ENCODE measurements at regions not wholly inside any gene's neighbourhood (a gene's known extent, or its start where the extent isn't known, plus 50 kb on each side); places are given as distances from the start of the nearest gene placed in this dataset.
"Not testable (repeated sequence)": the region's sequence is repeated elsewhere in the genome, so short reads cannot be mapped to it uniquely, and the experiment has no call there.

DNA sequence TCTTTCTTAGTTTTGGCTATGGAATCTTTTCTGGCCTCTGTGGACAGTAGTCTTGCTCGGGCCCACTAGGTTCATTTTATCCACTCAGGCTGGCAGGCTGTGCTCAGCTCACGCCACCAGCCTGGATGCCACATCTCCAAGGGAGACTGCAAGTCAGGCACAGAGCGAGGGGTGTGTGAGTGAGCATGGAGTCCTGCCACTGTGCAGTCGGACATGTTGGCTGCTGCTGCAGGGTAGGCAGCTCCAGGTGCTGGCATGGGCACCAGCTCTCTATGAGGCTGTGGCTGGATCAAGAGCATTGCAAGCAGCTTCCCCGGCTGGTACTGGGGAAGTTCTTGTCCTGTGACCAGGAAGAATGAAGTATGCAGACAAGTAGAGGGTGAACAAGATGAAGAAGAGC, 158.9 kb downstream of the PCTP start:
- DNase-seq: no peak

DNA sequence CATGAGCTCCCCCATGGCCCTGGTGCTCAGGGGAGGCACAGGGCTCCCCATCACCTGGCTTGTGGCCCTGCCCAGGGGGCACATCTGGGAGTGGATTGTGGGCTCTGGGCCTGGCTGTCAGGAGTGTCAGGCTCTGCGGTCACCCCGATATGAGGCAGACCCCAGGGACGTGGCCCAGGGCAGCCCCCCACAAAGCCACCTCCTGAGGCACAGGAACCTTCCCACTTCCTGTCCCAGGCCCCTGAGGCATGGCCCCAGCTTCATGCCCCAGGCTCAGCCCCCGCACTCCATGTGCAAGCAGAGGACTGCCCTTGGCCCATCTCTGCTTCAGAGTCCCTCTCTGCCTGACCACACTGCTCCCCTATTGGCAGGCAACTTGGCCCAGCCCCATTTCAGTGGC, 160.3 kb downstream of the PCTP start:
- no peak for DNase-seq

DNA sequence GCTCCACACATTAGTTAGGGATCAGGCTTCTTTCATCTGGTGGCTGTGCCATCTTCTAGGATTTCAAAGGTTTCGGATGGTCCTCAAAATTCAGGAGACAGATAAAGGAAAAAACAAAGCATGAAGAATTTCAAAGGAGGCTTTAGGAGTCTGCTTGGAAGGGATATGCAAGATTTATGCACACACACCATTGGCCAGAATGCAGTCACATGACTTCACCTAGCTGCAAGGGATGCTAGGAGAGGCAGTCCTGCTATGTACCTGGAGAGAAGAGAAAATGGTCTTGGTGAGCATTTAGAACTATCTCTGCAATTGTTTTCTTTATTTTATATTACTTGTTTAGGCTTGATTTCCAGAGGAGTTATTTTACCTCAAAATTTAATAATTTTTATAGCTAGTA, 174.6 kb downstream of the PCTP start:
- no peak for DNase-seq

- DNase-seq: no peak
These were observed 175.6 kb downstream of the PCTP start for GRCh38 chr17:55926276-55926990.

DNA sequence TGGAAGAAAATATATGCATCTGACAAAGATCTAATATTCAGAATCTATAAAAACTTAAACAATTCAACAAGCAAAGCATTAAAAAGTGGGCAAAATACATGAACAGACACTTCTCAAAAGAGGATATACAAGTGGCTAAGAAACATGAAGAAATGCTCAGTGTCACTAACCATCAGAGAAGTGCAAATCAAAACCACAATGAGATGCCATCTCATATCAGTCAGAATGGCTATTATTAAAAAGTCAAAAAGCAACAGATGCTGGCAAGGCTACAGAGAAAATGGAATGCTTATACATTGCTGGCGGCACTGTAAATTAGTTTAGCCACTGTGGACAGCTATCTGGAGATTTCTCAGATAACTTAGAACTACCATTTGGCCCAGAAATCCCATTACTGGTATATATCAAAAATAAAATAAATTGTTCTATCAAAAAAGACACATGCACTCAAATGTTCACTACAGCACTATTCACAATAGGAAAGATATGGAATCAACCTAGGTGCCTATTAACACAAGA, 179.5 kb downstream of the PCTP start:
- DNase-seq: no peak

GRCh38 chr17:55931446-55931845, 180.6 kb downstream of the PCTP start:
- DNase-seq: no peak

GRCh38 chr17:55932973-55933372, 182.1 kb downstream of the PCTP start:
- no peak for DNase-seq

- not testable (repeated sequence) for DNase-seq
These were observed 188.4 kb downstream of the PCTP start for GRCh38 chr17:55939181-55939810.

DNA sequence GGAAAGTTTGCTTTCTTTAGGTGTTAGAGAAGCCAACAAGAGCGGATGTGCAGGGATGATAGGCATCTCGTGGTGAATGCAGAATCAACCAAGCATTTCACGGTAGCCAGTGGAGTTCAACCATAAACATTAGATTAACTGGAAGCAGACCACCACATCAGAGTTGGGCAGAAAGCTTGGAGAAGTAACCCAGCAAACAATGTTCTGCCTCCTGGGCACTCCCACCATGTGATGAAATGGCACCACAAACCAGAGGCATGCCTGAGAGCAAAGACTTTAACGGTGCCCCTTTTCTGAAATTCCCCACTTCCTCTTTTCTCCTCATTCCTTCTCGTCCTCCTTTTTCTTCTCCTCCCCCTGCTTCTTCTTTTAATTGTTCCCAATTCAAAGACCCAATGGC, 193.5 kb upstream of the ANKFN1 start:
- no peak for DNase-seq

GRCh38 chr17:55961386-55961785, 191.9 kb upstream of the ANKFN1 start:
- no peak for DNase-seq

DNA sequence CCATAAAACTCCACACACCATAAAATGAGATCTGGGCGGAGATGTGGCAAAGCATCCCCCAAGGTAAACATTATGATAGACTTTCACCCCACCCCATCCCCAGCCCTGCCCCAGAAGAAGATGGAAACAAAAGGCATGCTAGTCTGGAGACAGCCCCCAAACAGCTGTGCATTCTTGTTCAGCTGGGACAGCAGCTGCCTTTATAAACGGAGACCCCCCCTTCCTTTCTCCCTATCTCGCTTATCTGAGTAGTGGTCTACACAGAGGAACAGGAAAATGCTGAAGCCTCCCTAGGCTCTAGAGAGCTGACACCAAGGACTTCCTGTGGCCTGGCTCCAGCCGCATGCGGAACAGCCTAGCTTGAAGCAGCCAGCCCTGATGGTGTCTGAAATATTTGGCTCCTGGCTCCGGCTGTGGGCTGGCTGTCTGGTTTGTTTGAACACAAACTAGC, 190.3 kb upstream of the ANKFN1 start:
- no peak for DNase-seq

- no peak for DNase-seq
These were observed 189.1 kb upstream of the ANKFN1 start for GRCh38 chr17:55964191-55964590.

DNA sequence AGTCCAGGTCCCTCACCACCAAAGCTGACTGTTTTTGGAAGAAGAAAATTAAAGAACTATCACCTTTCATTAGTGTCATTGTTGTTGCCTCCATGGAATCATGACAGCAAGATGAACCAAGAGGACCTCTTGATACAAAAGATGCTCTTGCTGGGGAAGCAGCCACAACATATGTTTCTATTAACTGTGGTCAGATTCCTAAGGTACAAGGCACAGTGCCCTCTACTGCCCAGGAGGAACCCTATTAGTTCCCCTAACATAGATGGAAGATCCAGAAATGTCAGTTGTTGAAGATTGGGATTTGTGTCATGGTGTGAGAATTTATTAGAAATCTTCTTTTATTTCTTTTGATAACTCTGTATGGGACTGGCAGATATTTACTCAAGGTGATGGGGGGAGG, 188.2 kb upstream of the ANKFN1 start:
- no peak for DNase-seq

- no peak for DNase-seq
These were observed 183.5 kb upstream of the ANKFN1 start for GRCh38 chr17:55969562-55970324.

GRCh38 chr17:55978578-55978977, 174.7 kb upstream of the ANKFN1 start:
- DNase-seq: no peak

DNA sequence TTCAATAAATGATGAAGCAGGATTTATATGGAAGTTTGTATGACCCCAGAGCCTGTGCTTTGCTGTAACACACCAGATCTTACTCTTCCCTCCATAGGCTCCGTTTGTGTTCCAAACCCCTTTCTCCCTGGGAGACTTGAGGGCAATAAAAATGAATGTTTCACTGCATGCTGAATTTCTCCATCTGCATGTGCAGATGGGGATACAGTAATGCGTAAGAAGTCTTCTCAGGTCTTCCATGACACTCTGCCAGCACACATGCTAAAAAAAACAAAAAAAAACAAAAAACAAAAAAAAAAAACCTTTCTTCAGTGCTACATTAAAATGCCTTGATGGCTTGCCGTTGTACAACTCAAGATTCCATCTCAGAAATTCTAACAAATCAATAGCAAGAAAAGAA, 170.2 kb upstream of the ANKFN1 start:
- no peak for DNase-seq

- no peak for DNase-seq
These were observed 166.5 kb upstream of the ANKFN1 start for GRCh38 chr17:55986817-55987216.

DNA sequence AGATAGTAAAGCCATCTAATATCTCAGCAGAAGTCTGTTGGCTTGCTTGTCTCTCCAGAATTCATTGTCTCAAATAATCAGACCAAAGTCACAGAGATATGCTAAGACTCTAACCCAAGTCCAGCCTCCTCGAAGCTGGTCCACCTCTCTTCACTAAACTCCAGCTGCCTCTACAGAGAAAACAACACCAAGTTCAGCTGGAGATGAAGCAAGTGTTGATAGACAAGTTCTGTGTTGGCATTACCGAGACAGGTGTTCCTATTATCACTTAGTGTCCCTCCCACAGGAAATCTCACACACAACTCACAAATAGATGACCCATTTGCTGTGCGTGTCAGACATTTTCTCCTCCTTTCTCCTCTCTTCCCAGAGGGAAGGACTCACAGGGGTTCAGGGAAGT, 164.4 kb upstream of the ANKFN1 start:
- DNase-seq: no peak

- DNase-seq: no peak
These were observed 162.8 kb upstream of the ANKFN1 start for GRCh38 chr17:55990332-55991006.

GRCh38 chr17:55996826-55997225, 156.4 kb upstream of the ANKFN1 start:
- DNase-seq: no peak

DNA sequence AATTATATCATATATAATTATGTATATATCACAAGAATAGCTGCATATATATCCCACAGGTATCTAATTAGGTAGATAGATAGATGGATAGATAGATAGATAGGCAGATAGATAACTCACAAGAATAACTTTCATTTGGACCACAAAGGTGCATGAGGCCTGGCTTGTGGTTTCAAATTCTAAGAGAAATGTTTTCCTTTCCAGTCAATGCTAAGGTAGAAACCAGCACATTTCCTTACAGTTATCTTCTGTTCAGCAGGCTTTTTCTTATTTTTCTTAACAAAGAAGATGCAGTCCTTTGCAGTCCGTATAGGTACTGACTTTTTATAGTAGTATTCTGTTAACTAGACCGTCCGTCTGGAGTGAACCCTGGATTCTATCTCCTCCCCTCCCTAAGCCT, 152.9 kb upstream of the ANKFN1 start:
- DNase-seq: no peak

GRCh38 chr17:56002656-56003055, 150.6 kb upstream of the ANKFN1 start:
- not testable (repeated sequence) for DNase-seq

Measured in stimulated activated CD8-positive, alpha-beta memory T cell treated with anti-CD3 and anti-CD28 coated beads, Interleukin-4, amount 100 ng/mL, for 48 hours (primary cell).